ENCODE measurements at regions not wholly inside any gene's neighbourhood (a gene's known extent, or its start where the extent isn't known, plus 50 kb on each side); places are given as distances from the start of the nearest gene placed in this dataset.

GRCh38 chr17:72046178-72046577 lies 74.6 kb upstream of the SOX9 start:
- FAIRE-seq (no peak), DNase-seq (ENCODE audit: insufficient read length, low spot score) (no peak)

GRCh38 chr17:72046643-72047612 lies 73.9 kb upstream of the SOX9 start:
- FAIRE-seq, result no peak
- no peak for DNase-seq (ENCODE audit: insufficient read length, low spot score)

- DNase-seq (ENCODE audit: insufficient read length, low spot score), result no peak
- FAIRE-seq, result peak; percentile 26
Observed at GRCh38 chr17:72049914-72050313, 70.9 kb upstream of the SOX9 start.

GRCh38 chr17:72053036-72053435 lies 67.8 kb upstream of the SOX9 start:
- FAIRE-seq, result peak; percentile 4
- DNase-seq (ENCODE audit: insufficient read length, low spot score), result no peak

GRCh38 chr17:72053449-72053848 lies 67.4 kb upstream of the SOX9 start:
- DNase-seq (ENCODE audit: insufficient read length, low spot score), result no peak
- no peak for FAIRE-seq

GRCh38 chr17:72056155-72056554 lies 64.7 kb upstream of the SOX9 start:
- FAIRE-seq (no peak), DNase-seq (ENCODE audit: insufficient read length, low spot score) (no peak)

GRCh38 chr17:72056727-72057290 lies 64.0 kb upstream of the SOX9 start:
- DNase-seq (ENCODE audit: insufficient read length, low spot score), result no peak
- no peak for FAIRE-seq

- DNase-seq (ENCODE audit: insufficient read length, low spot score) (no peak), FAIRE-seq (no peak)
Observed at GRCh38 chr17:72060084-72060483, 60.7 kb upstream of the SOX9 start.

GRCh38 chr17:72063262-72063661 lies 57.6 kb upstream of the SOX9 start:
- FAIRE-seq, result no peak

GRCh38 chr17:72063756-72064450 lies 56.9 kb upstream of the SOX9 start:
- DNase-seq (ENCODE audit: insufficient read length, low spot score), result no peak
- FAIRE-seq, result no peak

More at GRCh38 chr17:72063262-72063661, 57.6 kb upstream of the SOX9 start:
- DNase-seq (ENCODE audit: insufficient read length, low spot score), result no peak

- FAIRE-seq (no peak), DNase-seq (ENCODE audit: insufficient read length, low spot score) (no peak)
Observed at GRCh38 chr17:72064606-72065193, 56.1 kb upstream of the SOX9 start.

- DNase-seq (ENCODE audit: insufficient read length, low spot score) (no peak), FAIRE-seq (no peak)
Observed at GRCh38 chr17:72065556-72065955, 55.3 kb upstream of the SOX9 start.

GRCh38 chr17:72068643-72069042 lies 52.2 kb upstream of the SOX9 start:
- FAIRE-seq (no peak), DNase-seq (ENCODE audit: insufficient read length, low spot score) (no peak)

GRCh38 chr17:72069586-72070202 lies 51.1 kb upstream of the SOX9 start:
- DNase-seq (ENCODE audit: insufficient read length, low spot score), result no peak
- FAIRE-seq, result peak; percentile 54
